CD4-positive, alpha-beta T cell treated with Interleukin-17A for 4 hours (primary cell): ENCODE measurements at regions not wholly inside any gene's neighbourhood (a gene's known extent, or its start where the extent isn't known, plus 50 kb on each side); places are given as distances from the start of the nearest gene placed in this dataset.
"Not testable (repeated sequence)": the region's sequence is repeated elsewhere in the genome, so short reads cannot be mapped to it uniquely, and the experiment has no call there.

ENCODE experiments used
- DNase-seq: peaks from one replicate; pipeline ENCODE4 v3.0.0-alpha.2; 2020; ENCODE audit warnings: mixed read lengths

DNA sequence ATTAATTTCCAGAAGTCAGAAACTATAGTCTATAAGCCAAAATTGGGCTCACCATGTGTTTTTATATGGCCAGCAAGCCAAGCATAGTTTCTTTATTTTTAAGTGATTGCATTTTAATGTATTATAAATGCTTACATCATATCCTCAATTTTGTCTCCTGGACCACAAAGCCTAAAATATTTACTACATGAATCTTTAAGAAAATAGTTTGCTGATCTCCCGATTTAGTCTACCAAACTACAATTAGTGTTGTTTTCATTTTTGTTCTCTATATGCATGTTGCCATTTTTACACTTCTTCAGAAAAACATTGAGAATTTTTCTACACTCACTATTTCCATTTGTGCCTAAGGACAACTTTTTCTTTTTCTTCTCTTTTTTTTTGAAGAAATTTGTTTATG lies 954.5 kb upstream of the ADAMTS5 start:
- DNase-seq: not testable (repeated sequence)

DNA sequence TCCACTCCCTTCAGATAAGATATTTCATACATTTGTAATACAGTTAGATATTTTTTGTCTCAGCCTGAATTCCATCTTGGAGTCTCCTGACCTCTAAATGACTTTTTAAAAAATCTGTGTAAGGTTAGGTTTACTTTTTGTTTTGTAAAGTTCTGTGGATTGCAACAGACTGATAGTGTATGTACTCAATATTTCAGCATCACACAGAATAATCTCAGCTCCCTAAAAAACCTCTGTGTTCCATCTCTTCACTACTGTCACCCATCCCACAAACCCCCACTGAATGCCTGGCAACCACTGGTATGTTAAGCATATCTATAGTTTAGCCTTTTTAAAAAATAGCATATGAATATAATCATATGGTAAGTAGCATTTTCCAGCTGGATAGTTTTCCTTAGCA lies 951.1 kb upstream of the ADAMTS5 start:
- DNase-seq: not testable (repeated sequence)

GRCh38 chr21:27916326-27916725 lies 949.4 kb upstream of the ADAMTS5 start:
- DNase-seq: not testable (repeated sequence)

DNA sequence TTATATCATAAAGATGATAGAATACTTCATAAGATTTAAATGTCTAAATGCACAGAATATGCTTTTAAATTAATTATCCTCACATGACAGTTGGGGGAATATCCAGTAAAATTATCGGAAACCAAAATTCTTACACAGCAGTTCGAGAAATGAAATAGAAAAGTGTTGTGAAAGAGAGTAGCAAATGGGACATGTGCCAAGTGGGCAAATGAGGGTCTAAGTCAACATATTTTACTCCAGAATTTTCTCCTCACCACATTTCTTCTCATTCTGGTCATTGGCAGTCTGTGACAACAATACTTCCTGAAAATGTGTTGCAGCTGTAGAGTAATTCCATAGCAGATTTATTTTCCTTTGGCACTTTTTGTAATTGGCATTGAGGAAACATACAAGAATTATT lies 945.2 kb upstream of the ADAMTS5 start:
- not testable (repeated sequence) for DNase-seq

GRCh38 chr21:27909487-27909886 lies 942.6 kb upstream of the ADAMTS5 start:
- DNase-seq: not testable (repeated sequence)

- DNase-seq: not testable (repeated sequence)
These were observed 941.9 kb upstream of the ADAMTS5 start for GRCh38 chr21:27908816-27909215.

- DNase-seq: not testable (repeated sequence)
These were observed 936.0 kb upstream of the ADAMTS5 start for GRCh38 chr21:27902904-27903303.

DNA sequence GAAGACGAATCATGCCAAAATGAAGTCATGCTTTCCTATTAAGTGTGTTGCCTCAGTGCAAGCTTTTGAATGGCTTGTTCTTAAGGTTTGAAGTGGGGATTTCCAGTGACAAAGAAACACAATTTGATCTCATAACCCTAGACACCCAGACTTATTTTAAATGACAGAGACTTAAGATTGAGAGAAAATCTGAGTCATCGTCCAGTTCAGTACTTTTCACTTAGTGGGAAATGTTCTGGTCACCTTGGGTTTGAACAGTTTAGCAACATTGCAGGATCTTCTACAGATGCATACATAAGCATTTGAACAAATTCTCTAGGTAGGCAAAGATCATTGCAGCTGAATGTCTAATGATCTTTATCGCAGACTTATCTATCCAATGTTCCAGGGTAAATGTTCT lies 926.7 kb upstream of the ADAMTS5 start:
- not testable (repeated sequence) for DNase-seq

DNA sequence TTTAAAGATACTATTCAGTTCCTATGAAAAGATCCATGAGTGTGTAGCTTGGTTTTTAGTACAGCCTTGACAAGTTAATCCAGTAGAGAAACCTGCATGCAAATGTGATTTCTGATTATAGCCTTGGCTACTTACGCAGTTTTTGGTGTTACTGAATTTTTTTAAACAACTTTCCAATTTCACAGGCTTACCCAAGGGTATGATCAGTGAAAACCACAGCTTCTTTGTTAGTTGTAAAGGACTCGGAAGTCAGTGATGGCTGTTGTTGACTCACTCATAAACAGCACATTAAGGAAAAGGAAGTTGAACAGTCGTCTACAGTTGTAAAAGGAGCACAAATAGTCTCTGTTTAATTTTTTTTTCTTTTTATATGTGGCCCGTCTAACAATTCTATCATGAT lies 924.6 kb upstream of the ADAMTS5 start:
- not testable (repeated sequence) for DNase-seq

DNA sequence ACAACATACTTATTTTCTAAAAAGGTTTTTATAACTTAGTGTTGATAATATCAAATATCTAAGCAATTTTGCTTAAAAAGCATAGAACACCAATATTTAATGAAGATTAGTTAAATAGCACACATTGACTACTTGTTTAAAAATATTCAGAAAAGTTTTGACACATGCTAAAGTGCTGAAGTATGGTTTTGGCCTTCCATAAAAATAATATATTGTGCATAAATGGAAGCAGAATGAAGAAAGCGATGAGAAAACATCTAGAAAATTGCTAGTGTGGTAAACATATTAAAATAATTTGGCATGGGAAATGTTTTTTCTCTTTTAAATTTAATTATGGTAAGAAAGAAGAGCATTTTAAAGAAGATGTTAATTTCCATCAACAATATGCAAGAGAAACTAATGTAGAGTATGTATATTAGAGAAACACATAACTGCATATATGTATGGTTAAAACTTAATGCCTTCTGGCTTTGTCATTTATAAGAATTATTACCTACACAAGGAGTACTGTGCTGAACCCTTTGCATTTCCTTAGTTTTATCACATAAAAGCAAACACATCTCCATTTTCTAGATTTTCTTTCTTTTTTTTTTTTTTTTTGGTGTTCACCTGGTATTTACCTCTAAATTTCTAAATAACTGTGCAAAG lies 921.0 kb upstream of the ADAMTS5 start:
- DNase-seq: not testable (repeated sequence)

DNA sequence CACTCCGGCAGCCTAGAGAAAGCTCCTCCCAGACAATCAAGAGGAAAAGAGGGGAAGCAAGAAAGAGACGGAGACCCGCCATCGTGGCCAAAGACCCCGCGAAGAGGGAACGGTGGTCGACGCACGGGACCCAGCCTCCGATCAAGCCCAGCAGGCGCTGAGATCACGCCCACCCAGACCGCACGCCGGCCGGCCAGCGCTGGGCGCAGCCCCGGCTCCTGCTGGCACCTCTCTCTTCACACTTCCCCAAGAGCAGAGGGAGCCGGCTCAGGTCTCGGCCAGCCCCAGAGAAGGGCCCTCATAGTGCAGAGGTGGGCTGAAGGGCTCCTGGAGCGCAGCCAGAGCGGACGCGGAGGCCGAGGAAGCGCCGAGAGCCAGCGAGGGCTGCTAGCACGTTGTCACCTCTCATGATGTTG lies 918.4 kb upstream of the ADAMTS5 start:
- no peak for DNase-seq

- not testable (repeated sequence) for DNase-seq
These were observed 914.4 kb upstream of the ADAMTS5 start for GRCh38 chr21:27881331-27881730.

- not testable (repeated sequence) for DNase-seq
These were observed 905.5 kb upstream of the ADAMTS5 start for GRCh38 chr21:27872411-27872810.

DNA sequence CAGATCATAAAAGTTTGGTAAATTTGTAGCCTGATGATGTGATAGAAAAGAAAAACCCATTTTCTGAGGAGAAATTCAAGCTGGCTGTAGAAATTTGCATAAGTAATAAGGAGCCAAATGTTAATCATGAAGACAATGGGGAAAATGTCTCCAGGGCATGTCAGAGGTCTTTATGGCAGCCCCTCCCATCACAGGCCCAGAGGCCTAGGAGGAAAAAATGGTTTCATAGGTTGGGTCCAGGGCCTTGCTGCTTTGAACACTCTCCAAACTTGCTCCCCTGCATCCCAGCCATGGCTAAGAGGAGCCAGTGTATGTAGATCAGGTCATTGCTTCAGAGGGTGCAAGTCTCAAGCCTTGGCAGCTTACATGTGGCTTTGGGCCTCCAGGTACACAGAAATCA lies 903.9 kb upstream of the ADAMTS5 start:
- not testable (repeated sequence) for DNase-seq

- not testable (repeated sequence) for DNase-seq
These were observed 893.5 kb upstream of the ADAMTS5 start for GRCh38 chr21:27860314-27860955.

DNA sequence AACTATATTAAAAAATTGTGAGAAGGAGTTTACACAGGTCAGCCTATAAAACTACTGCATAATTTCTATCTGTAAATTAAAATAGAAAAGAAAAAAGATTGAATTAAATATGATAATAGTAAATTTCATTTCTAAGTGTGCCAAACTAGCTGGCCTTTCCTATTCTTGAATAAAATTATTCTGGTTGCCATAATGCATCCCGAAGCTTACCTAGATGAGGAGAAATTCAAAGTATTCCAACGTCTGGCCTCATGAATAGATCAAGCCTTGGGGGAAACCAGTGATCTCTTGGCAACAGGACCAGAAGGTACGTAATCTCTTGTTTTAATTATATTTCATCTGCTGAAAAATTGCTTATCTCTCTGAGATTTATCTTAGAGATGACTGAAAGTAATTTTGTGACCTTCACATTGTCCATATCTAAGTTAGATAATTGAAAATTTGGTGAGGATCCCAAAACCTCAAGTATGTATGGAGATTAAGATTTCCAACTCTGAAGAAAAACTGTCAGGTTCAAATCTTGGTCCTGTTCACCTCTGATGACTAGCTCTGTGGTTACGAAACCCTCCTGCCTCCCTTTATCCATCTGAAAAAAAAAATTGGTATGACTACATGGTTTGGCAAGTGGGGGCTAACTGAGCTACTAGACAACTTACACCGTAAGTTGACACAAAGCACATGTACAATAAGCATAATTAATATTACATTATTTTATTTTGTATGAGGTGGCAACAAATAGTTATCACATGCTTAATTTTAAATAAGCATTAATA lies 891.4 kb upstream of the ADAMTS5 start:
- DNase-seq: not testable (repeated sequence)

- DNase-seq: not testable (repeated sequence)
These were observed 890.1 kb upstream of the ADAMTS5 start for GRCh38 chr21:27856988-27857387.

DNA sequence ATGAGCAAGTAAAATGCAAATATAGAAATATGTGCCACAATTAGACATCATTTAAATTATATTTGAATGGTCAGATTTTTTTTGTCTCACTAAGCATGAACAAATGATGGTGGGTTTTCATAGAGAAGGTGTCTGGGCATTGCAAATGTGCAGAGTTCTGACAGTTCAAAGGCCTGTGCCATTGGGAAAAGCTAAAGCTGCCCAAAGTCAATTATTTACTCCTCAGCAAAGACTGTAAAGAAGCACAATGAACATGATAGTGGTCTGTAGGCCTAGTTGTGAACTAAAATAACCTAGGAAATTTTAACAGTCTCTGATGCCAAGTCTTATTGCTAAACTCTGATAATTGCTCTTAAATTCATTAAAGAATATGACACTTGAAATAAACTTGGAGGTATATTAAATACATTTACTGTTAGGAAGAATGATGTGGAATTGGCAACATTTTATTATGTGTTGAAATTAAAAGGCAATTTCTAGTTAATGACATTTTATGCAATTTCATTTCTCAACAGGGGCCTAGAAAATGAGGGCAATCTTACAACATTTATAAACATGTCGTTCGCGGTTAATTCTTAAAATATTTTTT lies 874.3 kb upstream of the ADAMTS5 start:
- DNase-seq: no peak

- no peak for DNase-seq
These were observed 873.4 kb upstream of the ADAMTS5 start for GRCh38 chr21:27840262-27840661.

DNA sequence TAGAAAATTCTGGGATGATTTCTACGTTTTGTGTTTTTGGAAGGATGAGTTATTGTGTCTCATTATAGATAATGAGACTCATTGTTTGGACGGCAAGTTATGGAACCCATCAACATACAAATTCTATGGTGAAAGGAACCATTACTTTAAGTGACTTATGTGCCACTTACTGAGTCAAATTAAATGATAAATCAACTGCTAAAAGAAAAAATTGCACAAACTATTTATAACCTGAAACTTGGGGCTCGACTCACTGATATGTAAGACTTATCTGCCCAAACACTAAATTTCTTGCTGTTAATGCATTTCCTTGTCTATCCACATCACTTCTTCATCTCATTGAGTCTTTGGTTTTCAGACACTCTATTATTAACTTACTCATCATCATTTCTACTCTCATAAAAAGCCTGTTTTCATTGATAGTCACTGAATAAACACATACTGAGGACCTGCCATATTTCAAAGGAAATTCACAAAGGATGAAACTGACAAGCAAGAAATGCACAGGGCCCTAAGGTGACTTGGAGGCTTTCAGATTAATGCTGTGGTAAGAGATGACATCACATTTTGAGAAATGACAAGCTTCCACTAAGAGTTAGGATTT lies 872.7 kb upstream of the ADAMTS5 start:
- DNase-seq: no peak

- DNase-seq: no peak
These were observed 871.7 kb upstream of the ADAMTS5 start for GRCh38 chr21:27838573-27838972.

- DNase-seq: no peak
These were observed 871.0 kb upstream of the ADAMTS5 start for GRCh38 chr21:27837936-27838335.

DNA sequence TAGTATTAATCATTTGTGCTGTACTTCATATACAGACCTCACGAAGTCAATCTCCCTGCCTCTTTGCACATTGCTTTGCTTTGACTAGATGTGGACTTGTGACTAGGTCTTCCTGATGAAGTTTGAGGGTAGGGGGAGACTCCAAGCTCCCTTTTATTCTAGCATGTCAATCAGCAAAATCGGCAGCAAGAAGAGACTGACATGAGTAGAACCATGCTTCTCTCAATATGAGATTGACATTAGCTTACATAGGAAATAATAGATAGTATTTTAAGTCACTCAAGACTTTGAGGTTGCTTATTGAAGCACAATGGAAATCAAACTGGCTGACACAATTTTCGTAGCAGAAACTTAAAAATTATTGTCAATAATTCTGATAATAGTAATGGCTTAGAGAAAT lies 866.4 kb upstream of the ADAMTS5 start:
- no peak for DNase-seq
